A549 (cell line): ENCODE measurements at regions not wholly inside any gene's neighbourhood (a gene's known extent, or its start where the extent isn't known, plus 50 kb on each side); places are given as distances from the start of the nearest gene placed in this dataset.

Source experiments
- ATAC-seq, 2 experiments: fragments of 200-7000 bp in 1 of 2; fragments of >200 bp in 1 of 2; cut with Nextera tagmentation in 1 of 2; cut with Tn5 transposase in 1 of 2; 3 replicates each; pipeline versions ENCODE4 v1.8.0 to v1.9.1; 2018 to 2020; ENCODE audit warnings: mild to moderate bottlenecking in 1 of 2, moderate library complexity in 1 of 2
- CTCF ChIA-PET: fragments of 300-600 bp; sonication (Branson Sonifier 250); formaldehyde crosslinking; extraction: SDS; loops from one replicate; lab custom pipeline; 2021; ENCODE audit warnings: antibody characterized with exemption, inconsistent platforms; lab: Yijun Ruan, JAX
- POLR2A ChIA-PET: fragments of 350-600 bp; formaldehyde crosslinking; extraction: SDS; loops from one replicate; lab custom pipeline; 2021; ENCODE audit warnings: antibody characterized with exemption, inconsistent platforms; lab: Yijun Ruan, JAX
- DNase-seq, 2 experiments: peaks; one replicate each; pipeline versions ENCODE4 v3.0.0 to v3.0.0-alpha.2; 2011 to 2016; ENCODE audit warnings: low read depth in 1 of 2, low spot score in 1 of 2
- FAIRE-seq: peaks from 2 replicates; lab custom pipeline; 2011; peaks lifted over from hg19 to GRCh38; lab: Jason Lieb, UNC
- H3K27ac ChIP-seq, 2 experiments: fragments of >200 bp; sonication (Bioruptor Twin); formaldehyde crosslinking; 3 replicates each; pipeline ENCODE4 v1.5.1; 2016 to 2017
- H3K4me1 ChIP-seq: fragments of >200 bp; sonication (Bioruptor Twin); formaldehyde crosslinking; 3 replicates; pipeline ENCODE4 v1.6.1; 2016
- H3K4me2 ChIP-seq: fragments of >200 bp; sonication (Bioruptor Twin); formaldehyde crosslinking; 3 replicates; pipeline ENCODE4 v1.6.1; 2016
- H3K4me3 ChIP-seq: fragments of >200 bp; sonication (Bioruptor Twin); formaldehyde crosslinking; 3 replicates; pipeline ENCODE4 v1.5.1; 2016
- H3K9me3 ChIP-seq: fragments of >200 bp; sonication (Bioruptor Twin); formaldehyde crosslinking; 3 replicates; pipeline ENCODE4 v1.6.1; 2016
- ATOH8 ChIP-seq: fragments of 250-450 bp; sonication (Bioruptor Pico); IDR thresholded peaks from 2 replicates; pipeline ENCODE4 v1.5.0; 2020; ENCODE audit warnings: low read depth, mild to moderate bottlenecking, moderate library complexity
- BCL3 ChIP-seq: fragments of >200 bp; sonication (Bioruptor Twin); formaldehyde crosslinking; IDR thresholded peaks from 3 replicates; pipeline ENCODE4 v1.6.1; 2016
- BHLHE40 ChIP-seq: IDR thresholded peaks from 2 replicates; pipeline ENCODE4 v1.6.1; 2012; ENCODE audit warnings: low read depth, low read length, inconsistent platforms
- CBX2 ChIP-seq: fragments of 200-600 bp; sonication (generic); IDR thresholded peaks from 2 replicates; pipeline ENCODE4 v1.6.1; 2016; ENCODE audit warnings: low read depth, mild to moderate bottlenecking, borderline replicate concordance
- CEBPB ChIP-seq, 2 experiments: fragments of >200 bp in 1 of 2; sonication (Bioruptor Twin) in 1 of 2; formaldehyde crosslinking in 1 of 2; IDR thresholded peaks; 2 replicates each; pipeline ENCODE4 v1.6.1; 2012 to 2016
- CHD2 ChIP-seq: fragments of 150-350 bp; IDR thresholded peaks from 2 replicates; pipeline ENCODE4 v1.6.1; 2014; ENCODE audit warnings: low read length; ENCODE audit not compliant: partially characterized antibody
- CHD4 ChIP-seq: fragments of 200-600 bp; sonication (generic); IDR thresholded peaks from 2 replicates; pipeline ENCODE4 v1.6.1; 2016; ENCODE audit warnings: antibody characterized with exemption, mild to moderate bottlenecking, borderline replicate concordance
- CTCF ChIP-seq: fragments of >200 bp; sonication (Bioruptor Twin); formaldehyde crosslinking; IDR thresholded peaks from 3 replicates; pipeline ENCODE4 v1.5.1; 2016
- EHF ChIP-seq: fragments of 250-450 bp; sonication (Bioruptor Pico); IDR thresholded peaks from 2 replicates; pipeline ENCODE4 v1.5.0; 2020; ENCODE audit warnings: mild to moderate bottlenecking
- ESRRA ChIP-seq: fragments of 150-350 bp; IDR thresholded peaks from 2 replicates; pipeline ENCODE4 v1.6.1; 2014; ENCODE audit warnings: mild to moderate bottlenecking, low read length, borderline replicate concordance
- FOXS1 ChIP-seq: fragments of 250-450 bp; sonication (Bioruptor Pico); IDR thresholded peaks from 2 replicates; pipeline ENCODE4 v1.5.0; 2020; ENCODE audit warnings: mild to moderate bottlenecking, moderate library complexity
- HES2 ChIP-seq: fragments of >200 bp; sonication (Bioruptor Twin); formaldehyde crosslinking; IDR thresholded peaks from 2 replicates; pipeline ENCODE4 v1.6.1; 2016
- HEYL ChIP-seq: fragments of 250-450 bp; sonication (Bioruptor Pico); IDR thresholded peaks from 2 replicates; pipeline ENCODE4 v1.8.0; 2021; ENCODE audit warnings: mild to moderate bottlenecking, moderate library complexity
- HOXA7 ChIP-seq: fragments of 250-450 bp; sonication (Bioruptor Pico); IDR thresholded peaks from 2 replicates; pipeline ENCODE4 v1.5.0; 2020; ENCODE audit warnings: mild to moderate bottlenecking, moderate library complexity
- HOXB13 ChIP-seq: fragments of 250-450 bp; sonication (Bioruptor Pico); IDR thresholded peaks from 2 replicates; pipeline ENCODE4 v1.5.0; 2020; ENCODE audit warnings: low read depth, mild to moderate bottlenecking, moderate library complexity
- HOXB5 ChIP-seq: fragments of 250-450 bp; sonication (Bioruptor Pico); IDR thresholded peaks from 2 replicates; pipeline ENCODE4 v1.5.0; 2020; ENCODE audit warnings: mild to moderate bottlenecking, moderate library complexity
- KDM1A ChIP-seq: fragments of 200-600 bp; sonication (generic); IDR thresholded peaks from 2 replicates; pipeline ENCODE4 v1.6.1; 2016; ENCODE audit warnings: low read depth, mild to moderate bottlenecking
- MAX ChIP-seq: IDR thresholded peaks from 2 replicates; pipeline ENCODE4 v1.6.1; 2012
- MAZ ChIP-seq: fragments of 150-350 bp; IDR thresholded peaks from 2 replicates; pipeline ENCODE4 v1.6.1; 2014; ENCODE audit warnings: antibody characterized with exemption, low read depth, low read length, borderline replicate concordance
- NFE2L2 ChIP-seq: fragments of 150-350 bp; conservative IDR thresholded peaks from 2 replicates; pipeline ENCODE4 v1.6.1; 2014; ENCODE audit warnings: low read length
- NR3C1 ChIP-seq: fragments of >200 bp; sonication (Bioruptor Twin); formaldehyde crosslinking; IDR thresholded peaks from 3 replicates; pipeline ENCODE4 v1.6.1; 2017
- PBX3 ChIP-seq: IDR thresholded peaks from 2 replicates; pipeline ENCODE4 v1.6.1; 2012
- POLR2A ChIP-seq: IDR thresholded peaks from 2 replicates; pipeline ENCODE4 v1.6.1; 2012; ENCODE audit warnings: mild to moderate bottlenecking, low read length
- POLR2AphosphoS2 ChIP-seq: conservative IDR thresholded peaks from 2 replicates; pipeline ENCODE4 v1.6.1; 2012; ENCODE audit warnings: low read length, improper control_type of control experiment, inconsistent platforms
- REST ChIP-seq: fragments of 200-600 bp; sonication (generic); IDR thresholded peaks from 2 replicates; pipeline ENCODE4 v1.6.1; 2016; ENCODE audit warnings: antibody characterized with exemption, mild to moderate bottlenecking, moderate library complexity
- RNF2 ChIP-seq: fragments of 200-600 bp; sonication (generic); IDR thresholded peaks from 2 replicates; pipeline ENCODE4 v1.6.1; 2016; ENCODE audit warnings: low read depth, mild to moderate bottlenecking, antibody characterized with exemption, moderate library complexity, borderline replicate concordance
- SMC3 ChIP-seq: fragments of >200 bp; sonication (Bioruptor Twin); formaldehyde crosslinking; IDR thresholded peaks from 3 replicates; pipeline ENCODE4 v1.6.1; 2018; ENCODE audit warnings: inconsistent platforms
- SREBF2 ChIP-seq: fragments of 450-650 bp; IDR thresholded peaks from 2 replicates; pipeline ENCODE4 v1.6.1; 2014; ENCODE audit warnings: mild to moderate bottlenecking, moderate library complexity
- TP53 ChIP-seq: fragments of 250-450 bp; sonication (Bioruptor Pico); IDR thresholded peaks from 2 replicates; pipeline ENCODE4 v1.5.0; 2021; ENCODE audit warnings: mild to moderate bottlenecking, moderate library complexity
- ZNF302 ChIP-seq: fragments of 250-450 bp; sonication (Bioruptor Pico); IDR thresholded peaks from 2 replicates; pipeline ENCODE4 v1.9.0; 2021; ENCODE audit warnings: inconsistent platforms, mild to moderate bottlenecking, moderate library complexity
- ZSCAN20 ChIP-seq: fragments of 250-450 bp; sonication (Bioruptor Pico); IDR thresholded peaks from 2 replicates; pipeline ENCODE4 v1.8.0; 2022; ENCODE audit warnings: mild to moderate bottlenecking, moderate library complexity
- WGBS: methylation state at CpG from one replicate; pipeline ENCODE4 v1.1.6; 2017; ENCODE audit errors: missing lambda C conversion rate; 5-methylcytosine and 5-hydroxymethylcytosine counted together

- Histone ChIP-seq H3K9me3 (no peaks in the 10 kb centered on the region), H3K27ac (no peak overlapping the region), H3K4me2 (no peak overlapping the region), H3K4me1 (no peaks in the 10 kb centered on the region), H3K4me3 (no peak overlapping the region)
- DNase-seq (no peak), FAIRE-seq (no peak)
- WGBS: 14% methylated on average over 2 of the region's 2 CpGs
- ChIA-PET CTCF (no interaction called here), POLR2A (no interaction called here)
- TF ChIP-seq ESRRA (no peak), HEYL (CRISPR knock-in tag) (no peak), NFE2L2 (no peak), ZNF302 (CRISPR knock-in tag) (no peak), CEBPB (IDR thresholded peaks at IDR 0.05) (no peak), POLR2AphosphoS2 (no peak), PBX3 (no peak), CBX2 (no peak), KDM1A (no peak), HOXB5 (no peak), POLR2A (no peak), MAX (no peak), REST (no peak), NR3C1 (no peak), RNF2 (no peak), BHLHE40 (no peak), BCL3 (no peak), HOXA7 (CRISPR knock-in tag) (no peak), MAZ (no peak), EHF (CRISPR knock-in tag) (no peak)
- TF ChIP-seq, all 56 proteins: peak for 0
- ATAC-seq: no peak
Observed at GRCh38 chr18:49709347-49709690, 104.0 kb downstream of the ACAA2 start.

- CTCF ChIA-PET: interaction anchor here (1.6 kb wide), 1 partner anchor 11 kb away, joined by 6 read pairs; no protein-coding TSS in a partner anchor
- no peak overlapping the region for H3K4me2 ChIP-seq
- TF ChIP-seq HES2: no peak
- TF ChIP-seq FOXS1 (CRISPR knock-in tag): no peak
- TF ChIP-seq SMC3: no peak
- no peak for TF ChIP-seq CHD4
- TF ChIP-seq ZSCAN20 (CRISPR knock-in tag): no peak
- no peak for TF ChIP-seq CTCF
- no peak for TF ChIP-seq HOXB5
- TF ChIP-seq SREBF2: no peak
- TF ChIP-seq TP53 (CRISPR knock-in tag): no peak
- TF ChIP-seq HOXB13: no peak
- TF ChIP-seq CBX2: no peak
- TF ChIP-seq EHF (CRISPR knock-in tag): no peak
- TF ChIP-seq CHD2: no peak
- no peak for TF ChIP-seq ATOH8 (CRISPR knock-in tag)
- no peak for TF ChIP-seq NR3C1
Observed at GRCh38 chr18:49708662-49709346, 104.5 kb downstream of the ACAA2 start.

More at GRCh38 chr18:49708662-49709346, 104.5 kb downstream of the ACAA2 start:
- WGBS: 35% methylated on average over 6 of the region's 6 CpGs
- H3K4me3 ChIP-seq: no peak overlapping the region
- no peak for ATAC-seq
- POLR2A ChIA-PET: no interaction called here
- H3K9me3 ChIP-seq: no peaks in the 10 kb centered on the region
- DNase-seq: no peak
- FAIRE-seq: no peak
- H3K27ac ChIP-seq: no peak overlapping the region
- H3K4me1 ChIP-seq: no peaks in the 10 kb centered on the region
